ENCODE measurements at regions not wholly inside any gene's neighbourhood (a gene's known extent, or its start where the extent isn't known, plus 50 kb on each side); places are given as distances from the start of the nearest gene placed in this dataset.

- no peak for DNase-seq (ENCODE audit: low read depth)
Measured at GRCh38 chr12:116402163-116402939, 124.9 kb upstream of the MED13L start.

- DNase-seq (ENCODE audit: low read depth) = no peak
Measured at GRCh38 chr12:116403546-116403945, 126.1 kb upstream of the MED13L start.

GRCh38 chr12:116404247-116404646, 126.8 kb upstream of the MED13L start:
- no peak for DNase-seq (ENCODE audit: low read depth)

- DNase-seq (ENCODE audit: low read depth) = no peak
Measured at GRCh38 chr12:116404913-116405611, 127.6 kb upstream of the MED13L start.

- DNase-seq (ENCODE audit: low read depth) = peak; percentile 97
Measured at GRCh38 chr12:116406529-116406928, 129.0 kb upstream of the MED13L start.

- DNase-seq (ENCODE audit: low read depth) = no peak
Measured at GRCh38 chr12:116408489-116409250, 131.2 kb upstream of the MED13L start.

GRCh38 chr12:116411977-116412376, 134.5 kb upstream of the MED13L start:
- no peak for DNase-seq (ENCODE audit: low read depth)

- DNase-seq (ENCODE audit: low read depth) = no peak
Measured at GRCh38 chr12:116414891-116415290, 137.4 kb upstream of the MED13L start.

GRCh38 chr12:116415408-116416108, 138.1 kb upstream of the MED13L start:
- DNase-seq (ENCODE audit: low read depth) = no peak

- DNase-seq (ENCODE audit: low read depth) = no peak
Measured at GRCh38 chr12:116416166-116416565, 138.7 kb upstream of the MED13L start.

- DNase-seq (ENCODE audit: low read depth) = no peak
Measured at GRCh38 chr12:116418551-116418950, 140.6 kb upstream of the MAP1LC3B2 start.

GRCh38 chr12:116420227-116420880, 138.8 kb upstream of the MAP1LC3B2 start:
- DNase-seq (ENCODE audit: low read depth) = no peak

GRCh38 chr12:116421785-116422538, 137.2 kb upstream of the MAP1LC3B2 start:
- no peak for DNase-seq (ENCODE audit: low read depth)

- DNase-seq (ENCODE audit: low read depth) = peak; percentile 64
Measured at GRCh38 chr12:116423094-116423493, 136.1 kb upstream of the MAP1LC3B2 start.

GRCh38 chr12:116425256-116426193, 133.7 kb upstream of the MAP1LC3B2 start:
- no peak for DNase-seq (ENCODE audit: low read depth)

- peak; percentile 97 for DNase-seq (ENCODE audit: low read depth)
Measured at GRCh38 chr12:116426391-116427136, 132.6 kb upstream of the MAP1LC3B2 start.

- DNase-seq (ENCODE audit: low read depth) = no peak
Measured at GRCh38 chr12:116427200-116427930, 131.8 kb upstream of the MAP1LC3B2 start.

- no peak for DNase-seq (ENCODE audit: low read depth)
Measured at GRCh38 chr12:116429826-116430360, 129.3 kb upstream of the MAP1LC3B2 start.
